ENCODE measurements at regions not wholly inside any gene's neighbourhood (a gene's known extent, or its start where the extent isn't known, plus 50 kb on each side); places are given as distances from the start of the nearest gene placed in this dataset.

DNA sequence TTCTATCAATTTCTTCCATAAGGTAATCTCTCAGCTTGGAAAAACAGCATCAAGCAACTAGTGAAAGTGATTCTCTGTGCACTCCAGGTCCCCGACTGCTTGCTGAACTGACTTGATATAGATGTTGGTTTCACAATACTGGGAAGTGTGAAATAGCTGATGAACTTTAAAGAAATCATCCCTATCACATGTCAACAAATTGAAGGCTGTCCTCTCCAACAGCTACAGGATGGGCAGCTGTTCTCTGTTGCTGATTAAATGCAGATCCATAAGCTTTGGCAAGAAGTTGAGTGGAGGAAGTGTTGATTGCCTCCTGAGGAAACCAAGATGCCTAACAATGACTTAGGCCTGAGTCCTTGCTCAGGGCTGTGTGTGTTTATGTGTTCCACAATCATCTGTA, 130.4 kb upstream of the GDF10 start:
- CTCF ChIA-PET, result interaction anchor here (1.3 kb wide), 1 partner anchor 137 kb away, joined by 3 read pairs; no protein-coding TSS in a partner anchor

DNA sequence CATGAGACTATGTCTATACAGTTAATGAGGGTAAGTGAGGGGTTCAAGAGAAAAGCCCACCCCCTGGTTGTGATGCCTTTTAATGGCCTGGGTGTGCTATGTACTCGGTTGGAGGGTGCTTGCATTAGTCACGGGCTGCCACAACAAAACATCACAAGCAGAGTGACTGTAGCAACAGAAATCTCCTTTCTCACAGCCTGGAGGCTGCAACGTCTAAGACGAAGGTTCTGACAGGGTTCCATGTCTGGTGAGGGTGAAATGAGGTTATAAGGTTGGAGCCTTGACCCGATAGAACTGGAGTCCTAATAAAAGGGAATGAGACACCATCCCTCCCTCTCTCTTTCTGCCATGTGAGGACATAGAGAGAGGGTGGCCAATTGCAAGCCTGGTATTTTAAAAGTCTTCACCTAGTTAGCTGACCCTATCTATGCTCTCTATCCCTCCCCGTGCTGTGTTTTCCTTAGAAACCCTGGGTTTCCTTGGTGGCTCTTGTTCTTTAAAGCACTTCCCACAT, 126.0 kb upstream of the GDF10 start:
- TF ChIP-seq ZNF112 (tag by site-specific recombination; IDR thresholded peaks at IDR 0.05), result no peak
- TF ChIP-seq ZNF529 (tag by site-specific recombination; IDR thresholded peaks at IDR 0.05; ENCODE audit: insufficient replicate concordance), result no peak
- no peak for TF ChIP-seq PRDM1 (tag by site-specific recombination; IDR thresholded peaks at IDR 0.05)
- no peak for TF ChIP-seq ZBTB8A (tag by site-specific recombination; IDR thresholded peaks at IDR 0.05)
- TF ChIP-seq REPIN1 (tag by site-specific recombination; IDR thresholded peaks at IDR 0.05; ENCODE audit: low read depth), result no peak
- TF ChIP-seq ZNF473 (tag by site-specific recombination; IDR thresholded peaks at IDR 0.05), result no peak
- no peak for TF ChIP-seq ZNF121 (tag by site-specific recombination; IDR thresholded peaks at IDR 0.05)
- no peak for TF ChIP-seq BCL11B (tag by site-specific recombination; IDR thresholded peaks at IDR 0.05; ENCODE audit: low read depth)
- no peak for TF ChIP-seq ZNF768 (tag by site-specific recombination; IDR thresholded peaks at IDR 0.05)
- TF ChIP-seq, protein P1, sequence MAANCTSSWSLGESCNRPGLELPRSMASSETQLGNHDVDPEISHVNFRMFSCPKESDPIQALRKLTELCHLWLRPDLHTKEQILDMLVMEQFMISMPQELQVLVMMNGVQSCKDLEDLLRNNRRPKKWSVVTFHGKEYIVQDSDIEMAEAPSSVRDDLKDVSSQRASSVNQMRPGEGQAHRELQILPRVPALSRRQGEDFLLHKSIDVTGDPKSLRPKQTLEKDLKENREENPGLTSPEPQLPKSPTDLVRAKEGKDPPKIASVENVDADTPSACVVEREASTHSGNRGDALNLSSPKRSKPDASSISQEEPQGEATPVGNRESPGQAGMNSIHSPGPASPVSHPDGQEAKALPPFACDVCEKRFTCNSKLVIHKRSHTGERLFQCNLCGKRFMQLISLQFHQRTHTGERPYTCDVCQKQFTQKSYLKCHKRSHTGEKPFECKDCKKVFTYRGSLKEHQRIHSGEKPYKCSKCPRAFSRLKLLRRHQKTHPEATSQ (tag by site-specific recombination; IDR thresholded peaks at IDR 0.05), result no peak
- no peak for TF ChIP-seq ZNF10 (tag by site-specific recombination; IDR thresholded peaks at IDR 0.05)
- no peak for TF ChIP-seq ZNF48 (tag by site-specific recombination; IDR thresholded peaks at IDR 0.05)
- TF ChIP-seq, protein P2, sequence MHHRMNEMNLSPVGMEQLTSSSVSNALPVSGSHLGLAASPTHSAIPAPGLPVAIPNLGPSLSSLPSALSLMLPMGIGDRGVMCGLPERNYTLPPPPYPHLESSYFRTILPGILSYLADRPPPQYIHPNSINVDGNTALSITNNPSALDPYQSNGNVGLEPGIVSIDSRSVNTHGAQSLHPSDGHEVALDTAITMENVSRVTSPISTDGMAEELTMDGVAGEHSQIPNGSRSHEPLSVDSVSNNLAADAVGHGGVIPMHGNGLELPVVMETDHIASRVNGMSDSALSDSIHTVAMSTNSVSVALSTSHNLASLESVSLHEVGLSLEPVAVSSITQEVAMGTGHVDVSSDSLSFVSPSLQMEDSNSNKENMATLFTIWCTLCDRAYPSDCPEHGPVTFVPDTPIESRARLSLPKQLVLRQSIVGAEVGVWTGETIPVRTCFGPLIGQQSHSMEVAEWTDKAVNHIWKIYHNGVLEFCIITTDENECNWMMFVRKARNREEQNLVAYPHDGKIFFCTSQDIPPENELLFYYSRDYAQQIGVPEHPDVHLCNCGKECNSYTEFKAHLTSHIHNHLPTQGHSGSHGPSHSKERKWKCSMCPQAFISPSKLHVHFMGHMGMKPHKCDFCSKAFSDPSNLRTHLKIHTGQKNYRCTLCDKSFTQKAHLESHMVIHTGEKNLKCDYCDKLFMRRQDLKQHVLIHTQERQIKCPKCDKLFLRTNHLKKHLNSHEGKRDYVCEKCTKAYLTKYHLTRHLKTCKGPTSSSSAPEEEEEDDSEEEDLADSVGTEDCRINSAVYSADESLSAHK (tag by site-specific recombination; IDR thresholded peaks at IDR 0.05), result no peak
- TF ChIP-seq ZNF677 (tag by site-specific recombination; IDR thresholded peaks at IDR 0.05), result no peak
- TF ChIP-seq ZBTB20 (tag by site-specific recombination; IDR thresholded peaks at IDR 0.05), result no peak
- TF ChIP-seq BCL11A (tag by site-specific recombination; IDR thresholded peaks at IDR 0.05; ENCODE audit: low read depth), result no peak
- Histone ChIP-seq H3K4me1 (ENCODE audit: control insufficient read depth, insufficient read depth, low read length) (no peaks in the 10 kb centered on the region), H3K36me3 (ENCODE audit: control insufficient read depth in 2 of 2, insufficient read depth in 1 of 2, low read length in 2 of 2) (no peaks in the 10 kb centered on the region), H3K27ac (ENCODE audit: extremely low read depth, low read depth, low read length) (no peak overlapping the region), H3K9me3 (ENCODE audit: control insufficient read depth, insufficient read depth, low read depth, low read length) (no peaks in the 10 kb centered on the region), H3K4me3 (ENCODE audit: low read depth, low read length) (no peak overlapping the region)
- ChIA-PET POLR2A (no interaction called here), CTCF (interaction anchor here (0.8 kb wide), 1 partner anchor 126 kb away, joined by 3 read pairs; no protein-coding TSS in a partner anchor)

More for the DNA sequence above, 130.4 kb upstream of the GDF10 start:
- no peaks in the 10 kb centered on the region for H3K36me3 ChIP-seq (ENCODE audit: control insufficient read depth in 2 of 2, insufficient read depth in 1 of 2, low read length in 2 of 2)
- POLR2A ChIA-PET, result no interaction called here
- no peak overlapping the region for H3K27ac ChIP-seq (ENCODE audit: extremely low read depth, low read depth, low read length)
- no peaks in the 10 kb centered on the region for H3K4me1 ChIP-seq (ENCODE audit: control insufficient read depth, insufficient read depth, low read length)
- no peak overlapping the region for H3K4me3 ChIP-seq (ENCODE audit: low read depth, low read length)
- H3K9me3 ChIP-seq (ENCODE audit: control insufficient read depth, insufficient read depth, low read depth, low read length), result no peaks in the 10 kb centered on the region
- TF ChIP-seq ZNF175 (tag by site-specific recombination; IDR thresholded peaks at IDR 0.05) (no peak), ZNF174 (tag by site-specific recombination; IDR thresholded peaks at IDR 0.05) (no peak), KLF8 (tag by site-specific recombination; IDR thresholded peaks at IDR 0.05) (no peak), SCRT1 (tag by site-specific recombination; IDR thresholded peaks at IDR 0.05; ENCODE audit: borderline replicate concordance) (no peak)
- TF ChIP-seq, protein P3, sequence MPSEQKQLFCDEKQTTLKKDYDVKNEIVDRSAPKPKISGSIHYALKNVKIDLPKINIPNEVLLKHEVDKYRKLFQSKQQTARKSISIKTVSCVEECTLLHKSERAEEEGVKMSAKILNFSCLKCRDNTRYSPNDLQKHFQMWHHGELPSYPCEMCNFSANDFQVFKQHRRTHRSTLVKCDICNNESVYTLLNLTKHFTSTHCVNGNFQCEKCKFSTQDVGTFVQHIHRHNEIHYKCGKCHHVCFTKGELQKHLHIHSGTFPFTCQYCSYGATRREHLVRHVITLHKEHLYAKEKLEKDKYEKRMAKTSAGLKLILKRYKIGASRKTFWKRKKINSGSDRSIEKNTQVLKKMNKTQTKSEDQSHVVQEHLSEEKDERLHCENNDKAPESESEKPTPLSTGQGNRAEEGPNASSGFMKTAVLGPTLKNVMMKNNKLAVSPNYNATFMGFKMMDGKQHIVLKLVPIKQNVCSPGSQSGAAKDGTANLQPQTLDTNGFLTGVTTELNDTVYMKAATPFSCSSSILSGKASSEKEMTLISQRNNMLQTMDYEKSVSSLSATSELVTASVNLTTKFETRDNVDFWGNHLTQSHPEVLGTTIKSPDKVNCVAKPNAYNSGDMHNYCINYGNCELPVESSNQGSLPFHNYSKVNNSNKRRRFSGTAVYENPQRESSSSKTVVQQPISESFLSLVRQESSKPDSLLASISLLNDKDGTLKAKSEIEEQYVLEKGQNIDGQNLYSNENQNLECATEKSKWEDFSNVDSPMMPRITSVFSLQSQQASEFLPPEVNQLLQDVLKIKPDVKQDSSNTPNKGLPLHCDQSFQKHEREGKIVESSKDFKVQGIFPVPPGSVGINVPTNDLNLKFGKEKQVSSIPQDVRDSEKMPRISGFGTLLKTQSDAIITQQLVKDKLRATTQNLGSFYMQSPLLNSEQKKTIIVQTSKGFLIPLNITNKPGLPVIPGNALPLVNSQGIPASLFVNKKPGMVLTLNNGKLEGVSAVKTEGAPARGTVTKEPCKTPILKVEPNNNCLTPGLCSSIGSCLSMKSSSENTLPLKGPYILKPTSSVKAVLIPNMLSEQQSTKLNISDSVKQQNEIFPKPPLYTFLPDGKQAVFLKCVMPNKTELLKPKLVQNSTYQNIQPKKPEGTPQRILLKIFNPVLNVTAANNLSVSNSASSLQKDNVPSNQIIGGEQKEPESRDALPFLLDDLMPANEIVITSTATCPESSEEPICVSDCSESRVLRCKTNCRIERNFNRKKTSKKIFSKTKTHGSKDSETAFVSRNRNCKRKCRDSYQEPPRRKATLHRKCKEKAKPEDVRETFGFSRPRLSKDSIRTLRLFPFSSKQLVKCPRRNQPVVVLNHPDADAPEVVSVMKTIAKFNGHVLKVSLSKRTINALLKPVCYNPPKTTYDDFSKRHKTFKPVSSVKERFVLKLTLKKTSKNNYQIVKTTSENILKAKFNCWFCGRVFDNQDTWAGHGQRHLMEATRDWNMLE (tag by site-specific recombination; conservative IDR thresholded peaks at IDR 0.05; ENCODE audit: low read depth), result no peak

All from HEK293 (cell line).